ENCODE measurements at regions not wholly inside any gene's neighbourhood (a gene's known extent, or its start where the extent isn't known, plus 50 kb on each side); places are given as distances from the start of the nearest gene placed in this dataset.
"Not testable (repeated sequence)": the region's sequence is repeated elsewhere in the genome, so short reads cannot be mapped to it uniquely, and the experiment has no call there.

DNA sequence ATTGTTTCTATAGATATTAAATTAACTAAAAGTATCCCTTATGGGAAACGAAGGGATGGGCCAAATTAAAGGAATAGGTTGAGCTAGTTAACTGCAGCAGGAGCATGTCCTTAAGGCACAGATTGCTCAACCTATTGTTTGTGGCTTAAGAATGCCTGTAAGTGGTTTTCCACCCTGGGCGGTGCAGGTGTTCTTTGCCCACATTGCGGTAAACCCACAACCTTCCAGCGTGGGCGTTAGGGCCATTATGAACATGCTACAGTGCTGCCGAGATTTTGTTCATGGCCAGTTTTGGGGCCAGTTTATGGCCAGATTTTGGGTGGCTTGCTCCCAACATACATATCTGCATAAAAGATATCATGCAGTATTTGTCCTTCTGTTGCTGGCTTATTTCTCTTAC, 1196.8 kb downstream of the NCAM2 start:
- DNase-seq, result not testable (repeated sequence)

DNA sequence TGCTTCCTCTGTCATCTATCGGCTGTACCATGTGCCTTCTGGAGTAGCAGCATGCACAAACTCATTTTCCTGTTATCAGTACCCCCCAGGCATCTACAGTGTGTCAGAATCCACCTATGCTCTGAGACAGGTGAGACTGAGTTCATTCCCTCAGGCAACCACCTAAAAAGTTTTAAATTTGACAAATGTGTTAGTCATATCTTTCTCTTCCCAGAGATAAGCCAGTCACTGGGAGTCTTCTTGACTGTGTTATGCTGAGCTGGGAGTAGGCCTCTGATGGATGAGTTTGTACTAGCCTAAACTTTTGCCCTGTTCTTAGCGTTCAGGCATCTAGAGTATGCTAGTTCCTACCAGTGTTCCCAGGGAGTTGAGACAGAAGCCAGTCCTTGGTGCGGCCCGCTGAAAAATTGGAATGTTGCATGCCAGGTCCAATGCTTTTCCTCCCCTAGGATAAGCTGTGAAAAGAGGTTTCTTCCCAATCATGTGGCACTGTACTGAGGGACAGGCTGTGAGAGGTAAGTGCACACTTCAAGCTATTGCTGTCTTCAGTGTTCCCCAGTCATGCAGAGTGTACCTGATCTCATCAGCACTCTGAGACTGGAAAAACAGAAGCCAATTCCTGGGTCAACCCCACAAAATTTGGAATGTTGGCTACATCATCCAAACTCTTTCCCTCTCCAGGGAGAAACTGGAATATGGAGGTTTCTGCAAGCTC, 1202.3 kb downstream of the NCAM2 start:
- no peak for DNase-seq

DNA sequence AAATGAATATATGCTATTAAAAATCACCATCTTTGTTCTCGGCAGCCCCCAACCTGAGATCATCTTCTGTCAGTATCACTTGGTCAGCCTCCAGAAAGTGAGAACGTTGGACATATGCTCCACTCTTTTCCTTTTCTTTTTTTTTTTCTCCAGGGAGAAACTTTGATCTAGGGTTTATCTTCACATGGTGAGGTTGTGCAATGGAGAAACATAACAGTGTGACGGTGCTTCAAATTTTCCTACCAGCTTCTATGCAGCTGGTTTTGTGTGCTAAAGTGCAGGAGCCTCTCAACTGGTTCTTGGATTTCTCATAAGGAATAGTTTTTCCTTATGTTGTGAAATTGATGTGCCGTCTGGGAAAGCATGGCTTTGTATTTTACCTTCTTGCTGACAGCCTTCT, 1202.9 kb downstream of the NCAM2 start:
- DNase-seq, result no peak

DNA sequence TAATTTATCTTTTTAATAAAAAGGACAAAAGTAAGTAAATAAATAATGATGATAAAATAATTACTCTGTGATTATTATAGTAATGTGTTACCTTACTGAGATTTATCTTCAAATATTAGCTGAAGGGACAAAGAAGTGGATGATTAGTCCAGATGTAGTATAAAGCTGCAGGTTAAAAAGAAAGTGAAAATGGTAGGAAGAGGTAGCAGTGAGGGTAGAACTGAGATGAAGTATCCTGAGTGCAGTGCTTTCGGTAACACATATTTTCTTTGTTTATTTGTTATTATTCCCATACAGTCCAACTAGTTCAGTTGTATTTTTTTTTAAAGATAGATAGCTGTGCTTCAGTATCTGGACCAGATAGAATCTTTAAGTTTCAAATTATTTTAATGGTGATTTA, 1203.5 kb downstream of the NCAM2 start:
- no peak for DNase-seq

DNA sequence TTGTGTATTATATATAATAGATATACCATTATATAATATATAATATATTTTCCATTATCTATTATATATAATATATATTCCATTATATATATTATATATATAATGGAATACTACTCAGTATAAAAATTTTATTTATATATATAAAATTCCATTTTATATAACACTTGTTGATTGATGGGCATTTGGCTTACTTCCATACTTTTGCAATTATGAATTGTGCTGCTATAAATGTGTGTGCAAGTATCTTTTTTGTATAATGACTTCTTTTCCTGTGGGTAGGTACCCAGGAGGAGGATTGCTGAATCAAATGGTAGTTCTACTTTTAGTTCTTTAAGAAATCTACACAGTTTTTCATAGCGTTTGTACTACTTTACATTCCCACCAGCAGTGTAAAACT, 1211.1 kb downstream of the NCAM2 start:
- DNase-seq, result no peak

DNA sequence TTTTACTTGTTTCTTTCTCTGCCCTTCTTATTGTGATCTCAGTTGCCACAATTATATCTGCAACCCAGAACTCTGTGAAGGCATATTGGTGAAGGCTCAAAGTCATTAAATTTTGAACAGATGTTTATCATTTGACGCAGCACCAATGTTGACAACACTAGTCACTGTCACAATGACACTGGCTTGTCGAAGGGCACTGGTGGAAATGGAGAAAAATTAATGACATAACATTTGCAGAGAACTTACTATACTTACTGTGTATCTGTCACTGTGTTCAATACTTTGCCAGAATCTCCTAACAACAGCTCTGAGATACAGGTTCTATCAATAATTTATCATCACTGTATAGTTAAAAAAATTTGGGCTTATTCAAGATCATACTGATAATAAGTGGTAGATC, 1213.7 kb downstream of the NCAM2 start:
- no peak for DNase-seq

DNA sequence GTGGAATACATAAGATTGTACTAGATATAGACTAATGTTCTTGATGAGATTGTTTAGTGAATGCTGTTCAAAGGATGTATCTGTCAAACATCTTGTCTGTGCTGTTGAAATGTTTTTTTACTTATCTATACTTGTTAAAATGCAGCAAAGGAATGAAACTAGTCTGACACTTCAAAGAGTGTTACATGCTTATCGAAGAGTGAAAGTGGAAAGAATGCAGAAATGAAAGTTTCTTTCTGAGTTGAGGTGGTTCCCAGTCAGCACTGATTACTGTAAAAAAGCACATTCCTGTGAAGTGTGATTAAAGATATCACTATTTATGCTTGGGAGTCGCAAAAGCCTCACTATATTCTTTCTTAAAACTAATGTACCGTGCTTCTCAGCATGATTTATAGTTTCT, 1225.2 kb downstream of the NCAM2 start:
- no peak for DNase-seq

DNA sequence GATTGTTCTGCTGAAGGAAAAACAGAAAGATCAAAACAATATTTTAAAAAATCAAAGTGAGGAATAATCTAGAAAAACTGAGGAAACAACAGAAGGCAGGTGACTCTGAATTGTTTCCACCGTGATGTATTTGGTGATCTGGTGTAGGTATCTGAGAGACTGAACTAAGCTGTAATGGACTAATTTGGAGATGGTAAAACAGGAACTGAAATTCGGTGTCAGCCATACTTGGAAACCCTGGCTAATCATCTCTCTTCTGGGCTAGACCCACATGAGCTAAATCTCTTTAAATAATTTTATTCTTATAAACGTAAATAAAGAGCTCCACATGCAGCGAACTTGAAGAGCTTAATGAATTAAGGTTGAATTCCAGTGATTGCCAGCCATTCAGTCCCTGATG, 1226.1 kb downstream of the NCAM2 start:
- no peak for DNase-seq

DNA sequence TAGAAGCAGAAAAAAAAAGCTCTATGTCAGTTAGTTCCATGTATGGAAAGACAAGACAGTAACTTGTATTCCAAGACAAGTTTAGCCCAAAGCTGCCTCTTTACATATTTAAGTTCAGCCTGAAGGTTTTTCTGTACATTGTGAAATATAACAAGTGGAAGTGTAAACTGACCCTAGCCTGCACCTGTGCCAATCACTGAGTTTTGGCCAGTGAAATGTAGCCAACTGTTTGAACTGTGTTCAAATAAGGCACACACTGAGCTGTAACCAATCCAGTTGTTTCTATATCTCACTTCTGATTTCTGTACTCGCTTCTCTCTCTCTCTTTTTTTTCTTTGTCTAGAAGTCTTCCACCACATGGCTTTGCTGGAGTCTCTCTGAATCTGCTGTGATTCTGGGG, 1227.1 kb downstream of the NCAM2 start:
- DNase-seq, result no peak

DNA sequence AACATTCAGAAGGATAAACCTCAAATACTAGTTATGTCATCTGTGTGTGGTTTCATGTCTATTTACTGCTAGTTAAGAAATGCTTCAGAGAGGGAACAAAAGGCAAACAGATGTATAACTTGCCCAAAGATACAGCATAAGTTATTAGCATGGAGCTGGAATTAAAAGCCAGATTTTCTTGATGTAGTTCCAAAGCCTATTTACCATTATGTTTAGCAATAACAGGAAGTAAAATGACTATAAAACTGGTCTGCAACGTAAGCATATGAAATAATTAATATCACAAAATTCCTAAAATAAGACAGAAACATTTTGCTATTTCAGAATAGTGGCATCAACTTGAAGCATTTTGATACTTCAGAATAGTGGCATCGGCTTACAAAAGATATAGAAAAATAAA, 1232.8 kb downstream of the NCAM2 start:
- no peak for DNase-seq

DNA sequence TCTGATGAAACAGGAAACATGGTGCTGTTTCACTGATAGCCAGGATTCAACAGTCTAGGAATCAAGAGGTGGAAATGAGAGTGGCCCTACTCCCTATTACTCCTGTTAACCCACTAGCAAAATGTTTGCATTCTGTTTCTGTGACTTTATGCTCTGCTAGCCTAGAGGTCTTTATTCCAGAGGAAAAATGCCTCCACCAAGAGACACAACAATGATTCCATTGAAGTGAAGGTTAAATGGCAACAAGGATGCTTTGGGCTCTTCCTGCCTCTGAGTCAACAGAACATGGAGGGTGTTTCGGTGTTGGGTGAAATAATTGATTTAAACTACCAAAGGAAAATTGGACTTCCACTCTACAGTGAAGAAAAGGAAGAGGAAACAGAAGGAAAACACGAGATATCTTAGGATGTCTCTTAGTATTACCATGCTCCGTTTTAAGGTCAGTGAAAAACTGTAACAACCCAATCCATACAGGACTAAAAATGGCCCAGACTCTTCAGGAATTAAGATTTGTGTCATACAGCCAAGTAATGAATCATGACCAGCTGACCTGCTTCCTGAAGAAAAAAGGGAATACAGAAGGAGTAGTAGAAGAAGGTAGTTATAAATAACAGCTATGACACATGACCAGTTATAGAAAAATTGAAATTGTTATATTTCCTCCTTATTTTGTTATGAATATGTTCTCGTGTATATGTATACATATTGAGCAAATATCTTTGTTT, 1237.8 kb downstream of the NCAM2 start:
- no peak for DNase-seq

DNA sequence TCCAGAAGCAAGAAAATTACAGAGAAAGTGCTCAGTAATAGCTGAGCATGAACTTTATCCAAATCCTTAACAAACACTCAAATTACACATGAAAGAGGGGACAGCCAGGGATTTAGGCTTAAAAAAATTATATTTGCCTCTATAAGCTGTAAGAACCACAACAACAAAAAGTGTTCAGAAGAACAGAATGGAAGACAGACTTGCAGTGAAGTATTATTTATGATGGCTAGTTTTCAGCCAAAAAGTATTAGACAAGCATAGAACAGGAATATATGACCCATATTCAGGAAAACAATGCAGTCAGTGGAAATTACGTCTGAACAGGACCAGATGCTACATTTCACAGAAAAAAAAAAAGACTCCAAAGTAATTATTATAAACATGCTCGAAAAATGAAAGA, 1246.3 kb downstream of the NCAM2 start:
- no peak for DNase-seq

DNA sequence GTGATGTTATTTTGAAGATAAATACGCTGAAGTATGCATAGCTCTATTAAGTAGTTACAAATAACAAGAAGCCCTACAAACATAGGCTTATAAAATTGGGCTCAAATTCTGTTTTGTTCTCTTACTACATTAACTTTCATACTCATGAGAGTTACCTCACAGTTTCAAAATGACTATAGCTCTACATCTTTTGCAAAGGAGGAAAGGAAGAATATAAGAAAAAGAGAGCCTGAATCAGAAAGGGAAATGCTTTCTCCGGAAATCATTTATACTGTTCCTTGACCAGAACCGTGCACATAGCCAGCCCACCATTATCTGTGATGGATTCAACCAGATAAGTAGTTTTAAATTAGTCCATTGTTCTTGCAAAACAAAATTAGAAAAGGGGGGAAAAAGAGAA, 1252.1 kb downstream of the NCAM2 start:
- DNase-seq, result no peak

DNA sequence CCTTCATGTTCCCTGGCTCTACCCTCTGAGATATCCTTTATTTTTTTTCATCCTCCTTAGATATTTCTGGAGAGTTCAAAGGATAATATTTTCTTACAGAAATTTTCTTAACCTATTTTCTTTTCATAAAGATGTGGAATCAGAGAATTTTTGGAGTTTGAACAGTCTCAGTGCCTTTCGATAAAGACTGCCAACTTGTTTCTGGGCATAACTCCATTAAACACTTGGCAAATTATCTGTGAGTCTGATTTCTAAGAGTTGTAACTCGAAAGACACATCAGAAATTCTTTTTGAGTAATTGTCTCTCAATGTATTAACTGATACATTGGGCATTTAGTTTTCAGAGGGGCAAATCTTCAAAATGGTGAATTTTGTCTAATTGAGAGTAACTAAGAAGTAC, 1255.6 kb downstream of the NCAM2 start:
- no peak for DNase-seq

DNA sequence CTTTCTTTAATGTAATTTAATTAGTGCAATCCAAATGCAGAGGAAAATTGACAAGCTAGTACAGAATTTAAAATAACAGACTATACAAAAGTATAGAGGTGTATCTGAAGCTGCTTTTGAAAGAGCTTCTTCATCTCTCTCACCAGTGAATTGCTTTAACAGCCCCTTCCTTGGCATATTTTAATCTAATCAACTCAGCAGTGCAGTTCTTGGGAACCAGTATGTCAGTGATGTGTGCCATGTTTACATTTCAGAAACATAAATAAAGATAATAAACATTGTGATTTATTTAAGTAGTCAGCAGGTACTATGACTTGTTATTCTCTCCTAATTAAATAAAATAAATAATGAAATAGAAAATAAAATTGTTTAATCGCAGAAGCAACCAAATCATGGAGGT, 1260.6 kb downstream of the NCAM2 start:
- no peak for DNase-seq

DNA sequence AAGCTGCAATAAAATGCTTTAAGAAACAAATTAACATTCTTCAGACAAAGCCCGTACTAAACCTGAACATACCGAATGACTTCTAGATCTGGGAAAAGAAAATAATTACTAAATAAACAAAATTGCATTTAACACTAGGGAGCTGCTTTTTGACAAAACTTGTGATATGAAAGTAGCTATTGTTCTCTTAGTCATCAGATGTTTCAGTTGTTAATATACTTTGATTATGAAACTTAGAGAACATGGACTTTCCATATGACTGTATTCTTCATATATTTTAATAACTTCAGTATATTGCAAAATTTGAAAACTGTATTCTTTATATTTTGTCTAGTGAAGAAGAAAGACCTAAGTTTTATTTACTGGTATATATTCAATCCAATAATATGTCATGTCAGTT, 1262.1 kb downstream of the NCAM2 start:
- DNase-seq, result no peak

DNA sequence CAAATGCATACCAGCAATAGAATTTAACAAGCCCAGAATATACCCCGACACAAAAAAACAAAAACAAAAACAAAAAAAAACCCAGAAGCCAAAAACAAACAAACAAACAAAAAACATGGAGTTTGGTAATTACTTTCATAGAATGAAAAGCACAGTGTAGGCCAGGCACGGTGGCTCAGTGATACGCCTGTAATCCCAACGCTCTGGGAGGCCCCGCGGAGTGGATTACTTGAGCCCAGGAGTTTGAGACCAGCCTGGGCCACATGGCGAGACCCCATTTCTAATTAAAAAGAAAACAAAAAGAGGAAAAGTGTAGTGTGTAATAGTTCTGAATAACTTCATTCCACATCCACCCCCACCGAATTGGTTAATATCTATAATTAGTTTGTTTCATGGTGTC, 1265.7 kb downstream of the NCAM2 start:
- no peak for DNase-seq

DNA sequence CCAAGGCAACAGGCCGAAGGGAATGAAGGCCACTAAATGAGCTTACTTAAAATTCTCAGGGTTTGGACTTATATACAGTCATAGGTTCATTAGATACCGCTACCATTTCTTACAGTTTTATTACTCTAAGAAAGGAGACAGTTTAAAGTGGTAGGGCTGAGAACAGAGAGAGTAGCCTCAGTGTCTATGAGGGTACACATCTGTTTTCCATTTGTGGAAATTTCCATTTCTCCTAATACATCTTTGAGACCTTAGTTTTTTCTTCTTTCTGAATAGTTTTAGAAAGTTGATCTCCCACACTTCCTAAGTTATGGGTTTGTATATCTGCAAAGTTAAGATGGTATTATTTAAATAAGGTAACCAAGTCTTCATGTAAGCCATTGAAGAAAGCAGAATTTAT, 1279.1 kb downstream of the NCAM2 start:
- DNase-seq, result no peak

DNA sequence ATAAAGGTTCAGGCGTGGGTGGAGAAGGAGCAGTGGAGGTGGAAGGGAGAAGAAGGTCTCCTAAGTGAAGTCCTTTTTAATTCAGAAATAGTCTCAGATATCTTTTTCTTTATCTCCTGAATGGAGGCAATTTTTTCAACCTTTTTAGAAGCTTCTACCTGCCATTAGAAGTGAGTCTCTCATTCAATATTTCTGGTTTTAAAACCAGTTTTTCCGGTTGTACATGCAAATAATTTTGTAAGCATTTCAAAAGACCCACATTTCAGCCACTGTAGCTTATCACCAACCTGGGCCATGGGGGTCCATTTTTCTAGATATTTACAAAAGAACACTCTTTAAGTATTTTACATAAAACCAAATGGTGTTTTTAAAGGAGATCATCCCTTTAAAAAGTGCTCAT, 1280.2 kb downstream of the NCAM2 start:
- DNase-seq, result no peak

DNA sequence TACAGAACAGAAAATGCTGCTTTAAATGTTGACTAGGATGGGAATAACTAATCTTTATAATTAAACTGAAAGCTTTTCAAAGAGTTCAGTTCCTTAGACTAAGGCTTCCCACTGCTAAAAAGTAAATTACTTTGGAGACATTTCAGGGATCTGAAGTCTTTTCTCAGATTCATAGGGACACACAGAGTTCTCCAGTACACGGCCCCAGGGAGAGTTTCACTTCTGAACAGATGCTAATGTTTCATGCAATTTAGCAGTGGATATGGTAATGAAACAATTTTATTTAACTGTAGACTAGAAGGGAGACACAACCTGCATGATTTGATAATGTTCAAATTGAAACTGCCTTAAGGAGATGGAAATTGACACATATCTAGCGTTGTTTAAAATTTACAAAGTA, 1282.6 kb downstream of the NCAM2 start:
- no peak for DNase-seq

DNA sequence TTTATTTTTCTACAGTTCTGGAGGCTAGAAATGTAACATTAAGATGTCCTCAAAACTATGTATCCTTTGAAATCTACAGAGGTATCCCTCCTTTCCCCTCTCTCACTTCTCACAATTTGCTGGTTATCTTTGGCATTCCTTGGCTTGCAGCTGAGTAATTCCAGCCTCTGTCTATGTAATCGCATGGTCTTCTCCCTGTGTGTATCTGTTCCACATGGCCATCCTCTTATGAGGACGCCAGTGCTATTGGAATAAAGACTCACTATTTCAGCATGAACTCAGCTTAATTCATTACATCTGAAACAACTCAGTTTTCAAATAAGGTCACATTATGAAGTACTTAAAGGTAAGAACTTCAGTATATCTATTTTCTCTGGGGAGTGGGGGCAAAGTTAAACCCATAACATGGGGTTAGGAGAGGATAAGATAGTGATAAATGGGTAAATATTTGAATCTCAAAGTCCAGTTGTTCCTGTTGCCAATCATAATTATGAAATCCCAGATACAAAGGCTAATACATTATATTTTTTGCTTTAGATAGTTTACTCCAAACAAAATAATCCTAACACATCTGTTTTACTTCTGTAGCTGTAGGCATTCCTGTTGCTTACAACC, 1290.8 kb downstream of the NCAM2 start:
- no peak for DNase-seq

DNA sequence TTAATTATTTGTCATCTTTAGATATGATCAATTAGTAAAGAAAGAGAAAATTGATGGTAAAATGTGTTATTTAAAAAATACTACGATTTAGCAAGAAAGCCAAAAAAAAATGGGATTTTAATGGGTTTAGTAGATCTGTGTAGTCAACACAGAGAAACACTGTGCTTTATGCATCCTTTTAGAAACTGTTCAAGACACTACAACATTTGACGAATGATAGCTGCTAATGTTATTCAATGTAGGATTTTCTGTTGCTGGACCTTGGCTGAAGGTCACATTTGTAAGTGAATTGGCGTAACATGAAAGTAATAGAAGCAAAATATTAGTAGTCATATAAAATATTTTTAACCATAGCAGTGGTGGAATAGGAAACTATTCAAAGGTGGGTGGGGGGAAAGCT, 1293.9 kb downstream of the NCAM2 start:
- DNase-seq, result no peak

DNA sequence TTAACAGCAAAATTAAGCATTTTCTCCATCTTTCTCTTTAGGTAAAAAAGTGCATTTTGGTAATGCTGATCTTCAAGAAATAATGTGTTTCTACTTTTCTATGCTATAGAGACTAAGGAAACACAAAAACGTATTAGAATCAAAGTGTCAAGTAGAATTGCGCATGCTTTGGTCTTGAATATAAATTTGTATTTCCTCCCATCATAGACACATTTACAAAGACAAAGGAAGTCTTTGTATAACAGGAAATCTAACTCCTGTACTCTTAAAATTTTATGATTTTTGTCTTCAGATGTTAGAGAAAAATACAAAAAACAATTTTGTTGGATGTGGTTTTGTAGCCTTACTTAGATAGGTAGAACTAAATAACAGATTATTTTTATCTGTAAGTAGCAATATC, 1299.4 kb downstream of the NCAM2 start:
- DNase-seq, result no peak

DNA sequence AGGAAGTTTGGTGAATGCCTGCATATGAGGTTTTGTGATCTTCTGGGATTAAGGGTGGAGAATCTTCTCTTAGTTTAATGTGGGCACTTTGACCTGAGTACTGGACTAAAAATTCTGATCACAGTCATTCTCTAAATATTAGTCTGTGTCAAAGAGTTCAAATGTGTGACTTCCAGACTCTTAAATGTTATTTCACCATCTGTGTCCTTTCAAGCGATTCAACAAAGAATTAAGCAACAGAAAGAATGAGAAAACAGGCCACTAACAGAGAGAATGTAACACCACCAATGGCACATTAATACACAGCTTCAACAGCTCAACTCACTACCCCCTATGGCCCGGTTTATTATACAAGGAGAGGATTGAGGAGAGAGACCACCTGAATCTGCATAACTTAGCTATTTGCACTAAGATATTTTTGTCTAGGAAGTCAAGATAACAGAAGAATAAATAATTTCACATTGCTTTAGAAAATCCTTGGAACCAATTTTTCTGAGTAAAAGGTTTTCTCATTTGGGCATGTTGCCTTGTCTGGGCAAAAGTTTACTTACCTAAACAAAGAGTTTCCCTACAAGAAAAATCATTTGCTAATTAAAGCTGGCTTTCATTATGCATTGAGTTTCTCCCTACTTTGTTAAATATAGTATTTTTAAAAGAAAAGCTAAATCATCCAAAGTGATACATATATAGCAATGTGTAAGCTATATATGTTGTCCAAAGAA, 1313.7 kb downstream of the NCAM2 start:
- no peak for DNase-seq
